Stimulated activated CD8-positive, alpha-beta memory T cell treated with anti-CD3 and anti-CD28 coated beads, Interleukin-12 subunit alpha, Interleukin-12 subunit beta, amount 100 ng/mL, for 24 hours (primary cell): ENCODE measurements at regions not wholly inside any gene's neighbourhood (a gene's known extent, or its start where the extent isn't known, plus 50 kb on each side); places are given as distances from the start of the nearest gene placed in this dataset.
"Not testable (repeated sequence)": the region's sequence is repeated elsewhere in the genome, so short reads cannot be mapped to it uniquely, and the experiment has no call there.

Experiments used
- DNase-seq: peaks from one replicate; pipeline ENCODE4 v3.0.0-alpha.2; 2020; ENCODE audit errors: extremely low read depth

DNA sequence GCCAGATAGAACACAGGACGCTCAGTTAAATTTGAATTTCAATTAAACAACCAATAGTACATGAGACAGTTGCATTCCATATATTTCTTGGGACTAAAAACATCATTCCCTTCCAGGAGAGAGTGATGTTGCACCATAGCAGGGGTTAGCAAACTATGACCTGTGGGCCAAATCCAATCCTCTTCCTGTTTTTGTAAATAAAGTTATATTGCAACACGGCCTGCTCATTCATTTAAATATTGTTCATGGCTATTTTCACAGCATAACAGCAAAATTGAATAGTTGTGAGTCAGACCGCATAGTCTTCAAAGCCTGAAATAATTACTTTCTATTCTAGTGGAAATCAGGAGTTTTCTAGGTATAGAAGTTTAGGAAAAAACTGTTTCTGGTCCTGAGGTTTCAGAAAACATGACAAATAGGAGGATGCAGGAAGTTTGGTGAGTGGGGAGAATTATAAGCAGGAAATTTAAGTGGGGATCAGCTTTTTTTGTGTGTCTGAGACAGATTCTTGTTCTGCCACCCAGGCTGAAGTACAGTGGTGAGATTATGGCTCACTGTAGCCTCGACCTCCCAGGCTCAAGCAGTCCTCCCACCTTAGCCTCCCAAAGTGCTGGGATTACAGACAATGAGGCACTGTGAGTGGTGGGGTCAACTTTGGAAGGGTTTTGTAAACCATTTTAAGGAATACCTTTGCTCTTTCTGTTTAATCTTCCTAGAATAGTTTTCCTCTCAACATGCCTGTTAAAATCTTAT lies 131.5 kb downstream of the SOCS6 start:
- no peak for DNase-seq

- DNase-seq: no peak
Observed at GRCh38 chr18:70419526-70419925, 130.7 kb downstream of the SOCS6 start.

- no peak for DNase-seq
Observed at GRCh38 chr18:70418546-70419311, 129.9 kb downstream of the SOCS6 start.

GRCh38 chr18:70417847-70418246 lies 129.0 kb downstream of the SOCS6 start:
- DNase-seq: no peak

GRCh38 chr18:70416496-70416895 lies 127.7 kb downstream of the SOCS6 start:
- DNase-seq: no peak

DNA sequence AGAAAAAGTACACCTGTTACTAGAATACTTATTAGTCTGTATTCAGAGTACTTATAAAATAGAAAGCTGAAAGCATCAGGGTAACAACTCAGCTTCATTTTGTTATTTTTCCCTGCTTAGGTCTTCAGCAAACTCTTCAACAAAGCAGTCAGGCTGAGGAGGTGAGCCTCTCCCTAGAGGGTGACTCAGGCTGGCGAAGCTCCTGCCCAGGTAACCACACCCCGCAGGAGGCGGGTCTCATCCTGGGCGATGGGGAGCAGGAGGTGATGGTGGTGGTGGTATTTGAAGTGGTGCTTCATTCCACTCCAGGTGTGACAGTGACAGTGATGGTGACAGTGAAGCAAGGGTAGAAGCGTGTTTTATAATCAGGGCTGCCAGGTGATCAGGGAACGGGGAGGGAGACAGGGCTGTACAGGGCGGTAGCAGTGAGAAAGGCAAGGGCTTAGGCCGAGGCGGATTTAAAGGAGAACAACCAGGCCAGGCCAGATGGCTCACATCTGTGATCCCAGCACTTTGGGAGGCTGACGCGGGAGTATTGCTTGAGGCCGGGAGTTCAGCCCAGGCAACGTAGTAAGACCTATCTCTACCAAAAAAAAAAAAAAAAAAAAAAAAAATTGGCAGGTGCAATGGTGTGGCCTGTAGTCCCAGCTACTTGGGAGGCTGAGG lies 127.1 kb downstream of the SOCS6 start:
- DNase-seq: no peak

GRCh38 chr18:70414315-70414900 lies 125.6 kb downstream of the SOCS6 start:
- DNase-seq: no peak

GRCh38 chr18:70413455-70413854 lies 124.6 kb downstream of the SOCS6 start:
- DNase-seq: no peak

- no peak for DNase-seq
Observed at GRCh38 chr18:70411876-70412435, 123.1 kb downstream of the SOCS6 start.

DNA sequence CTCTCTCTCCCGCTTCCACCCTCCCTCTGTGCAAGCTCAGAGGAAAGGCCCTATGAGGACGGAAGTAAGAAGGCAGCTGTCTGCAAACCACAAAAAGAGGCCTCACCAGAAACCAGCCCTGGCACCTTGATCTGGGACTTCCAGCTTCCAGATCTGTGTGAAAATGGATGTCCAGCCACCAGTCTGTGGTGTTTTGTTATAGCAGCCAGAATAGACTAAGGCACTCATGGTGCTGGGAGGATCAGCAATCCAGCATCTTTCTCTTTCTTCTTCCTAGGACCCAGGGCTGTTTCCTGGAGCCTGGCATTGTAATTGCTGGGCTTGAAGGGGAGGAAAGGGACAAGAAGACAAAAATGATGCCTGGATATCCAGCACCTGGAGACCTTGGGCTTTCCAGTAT lies 122.5 kb downstream of the SOCS6 start:
- no peak for DNase-seq

GRCh38 chr18:70405052-70405451 lies 116.2 kb downstream of the SOCS6 start:
- no peak for DNase-seq

- no peak for DNase-seq
Observed at GRCh38 chr18:70400476-70400875, 111.6 kb downstream of the SOCS6 start.

- DNase-seq: no peak
Observed at GRCh38 chr18:70398076-70398475, 109.2 kb downstream of the SOCS6 start.

DNA sequence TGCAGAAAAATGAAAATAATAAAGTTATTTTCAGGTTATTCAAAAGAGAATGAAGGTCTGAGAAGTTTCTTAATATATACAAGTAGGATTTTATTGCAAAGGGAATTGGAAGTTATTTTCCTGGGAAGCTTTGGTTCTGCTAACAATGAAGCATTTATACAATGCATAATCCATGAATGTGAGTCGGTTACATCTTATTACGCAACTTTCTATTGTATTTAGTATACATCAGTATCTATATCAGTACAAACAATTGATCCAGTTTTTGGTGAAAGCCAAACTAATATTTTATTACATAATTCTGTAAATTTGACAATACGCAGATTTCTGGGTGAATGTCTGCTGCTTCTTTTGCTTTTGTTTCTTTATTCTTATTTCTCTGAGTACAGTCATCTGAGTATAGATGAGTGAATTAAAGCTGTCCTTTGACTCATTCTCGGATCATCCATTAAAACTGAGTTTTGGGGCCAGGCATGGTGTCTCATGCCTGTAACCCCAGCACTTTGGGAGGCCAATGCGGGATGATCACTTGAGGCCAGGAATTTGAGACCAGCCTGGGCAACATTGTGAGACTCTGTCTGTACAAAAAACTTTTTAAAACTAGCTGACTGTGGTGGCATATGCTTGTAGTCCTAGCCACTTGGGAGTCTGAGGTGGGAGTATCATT lies 108.5 kb downstream of the SOCS6 start:
- no peak for DNase-seq

GRCh38 chr18:70395771-70396170 lies 106.9 kb downstream of the SOCS6 start:
- DNase-seq: not testable (repeated sequence)

GRCh38 chr18:70394672-70395071 lies 105.8 kb downstream of the SOCS6 start:
- no peak for DNase-seq

GRCh38 chr18:70390371-70391090 lies 101.7 kb downstream of the SOCS6 start:
- no peak for DNase-seq

DNA sequence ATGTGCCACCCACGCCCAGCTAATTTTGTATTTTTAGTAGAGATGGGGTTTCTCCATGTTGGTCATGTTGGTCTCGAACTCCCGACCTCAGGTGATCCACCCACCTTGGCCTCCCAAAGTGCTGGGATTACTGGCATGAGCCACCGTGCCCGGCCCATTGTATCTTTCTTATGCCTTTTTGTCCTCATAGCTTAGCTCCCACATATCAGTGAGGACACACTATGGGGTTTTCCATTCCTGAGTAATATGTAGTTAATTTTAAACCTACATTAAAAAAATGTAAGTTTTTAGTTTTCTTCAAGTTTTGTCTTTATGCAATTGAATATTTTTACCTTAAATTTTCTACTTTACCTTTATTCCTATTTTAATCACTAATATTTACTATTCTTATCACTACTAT lies 100.2 kb downstream of the SOCS6 start:
- not testable (repeated sequence) for DNase-seq

GRCh38 chr18:70387027-70387426 lies 98.2 kb downstream of the SOCS6 start:
- no peak for DNase-seq

- no peak for DNase-seq
Observed at GRCh38 chr18:70386582-70386981, 97.7 kb downstream of the SOCS6 start.

DNA sequence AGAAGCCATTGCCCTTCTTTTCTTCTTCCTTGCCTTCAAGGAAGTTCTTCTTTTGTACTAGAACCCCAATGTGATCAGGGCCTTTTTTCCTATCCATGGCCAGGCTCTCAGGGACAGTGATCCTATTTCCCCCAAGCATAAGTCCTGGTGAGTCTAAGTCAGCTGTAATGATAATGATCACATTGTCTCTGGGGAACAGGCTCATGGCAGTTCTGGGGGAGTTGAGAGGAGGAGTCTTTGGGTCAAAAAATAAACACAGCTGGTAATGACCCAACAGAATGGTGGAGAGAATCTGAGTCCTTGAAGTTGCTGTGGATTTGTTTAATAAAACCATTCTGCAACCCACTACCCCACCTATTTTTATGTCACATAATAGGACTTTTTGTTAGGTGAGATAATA lies 96.6 kb downstream of the SOCS6 start:
- no peak for DNase-seq
